WTC11 (cell line): ENCODE measurements at regions not wholly inside any gene's neighbourhood (a gene's known extent, or its start where the extent isn't known, plus 50 kb on each side); places are given as distances from the start of the nearest gene placed in this dataset.

ENCODE experiments used
- TF ChIP-seq, protein P1 (sequence below): fragments of 250-450 bp; sonication (Bioruptor Pico); IDR thresholded peaks from 2 replicates; pipeline ENCODE4 v1.8.0; 2021; ENCODE audit warnings: mild to moderate bottlenecking

GRCh38 chr18:34659579-34660517 is 50.2 kb upstream of the DTNA start (continued):
- TF ChIP-seq, protein P1, sequence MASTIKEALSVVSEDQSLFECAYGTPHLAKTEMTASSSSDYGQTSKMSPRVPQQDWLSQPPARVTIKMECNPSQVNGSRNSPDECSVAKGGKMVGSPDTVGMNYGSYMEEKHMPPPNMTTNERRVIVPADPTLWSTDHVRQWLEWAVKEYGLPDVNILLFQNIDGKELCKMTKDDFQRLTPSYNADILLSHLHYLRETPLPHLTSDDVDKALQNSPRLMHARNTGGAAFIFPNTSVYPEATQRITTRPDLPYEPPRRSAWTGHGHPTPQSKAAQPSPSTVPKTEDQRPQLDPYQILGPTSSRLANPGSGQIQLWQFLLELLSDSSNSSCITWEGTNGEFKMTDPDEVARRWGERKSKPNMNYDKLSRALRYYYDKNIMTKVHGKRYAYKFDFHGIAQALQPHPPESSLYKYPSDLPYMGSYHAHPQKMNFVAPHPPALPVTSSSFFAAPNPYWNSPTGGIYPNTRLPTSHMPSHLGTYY (CRISPR knock-in tag) = no peak
- TF ChIP-seq, all 79 proteins: peak for 3
